B cell (primary cell): ENCODE measurements at regions not wholly inside any gene's neighbourhood (a gene's known extent, or its start where the extent isn't known, plus 50 kb on each side); places are given as distances from the start of the nearest gene placed in this dataset.

Experiments
- CTCF ChIP-seq: fragments of 200-600 bp; IDR thresholded peaks from one replicate; pipeline ENCODE4 v1.8.0; 2022; ENCODE audit warnings: antibody characterized with exemption, mild to moderate bottlenecking
- EZH2 ChIP-seq: IDR thresholded peaks from 2 replicates; pipeline ENCODE4 v1.6.1; 2012; ENCODE audit warnings: borderline replicate concordance, low read depth, mild to moderate bottlenecking, moderate library complexity, low read length; ENCODE audit not compliant: insufficient read depth, poor library complexity, severe bottlenecking

DNA sequence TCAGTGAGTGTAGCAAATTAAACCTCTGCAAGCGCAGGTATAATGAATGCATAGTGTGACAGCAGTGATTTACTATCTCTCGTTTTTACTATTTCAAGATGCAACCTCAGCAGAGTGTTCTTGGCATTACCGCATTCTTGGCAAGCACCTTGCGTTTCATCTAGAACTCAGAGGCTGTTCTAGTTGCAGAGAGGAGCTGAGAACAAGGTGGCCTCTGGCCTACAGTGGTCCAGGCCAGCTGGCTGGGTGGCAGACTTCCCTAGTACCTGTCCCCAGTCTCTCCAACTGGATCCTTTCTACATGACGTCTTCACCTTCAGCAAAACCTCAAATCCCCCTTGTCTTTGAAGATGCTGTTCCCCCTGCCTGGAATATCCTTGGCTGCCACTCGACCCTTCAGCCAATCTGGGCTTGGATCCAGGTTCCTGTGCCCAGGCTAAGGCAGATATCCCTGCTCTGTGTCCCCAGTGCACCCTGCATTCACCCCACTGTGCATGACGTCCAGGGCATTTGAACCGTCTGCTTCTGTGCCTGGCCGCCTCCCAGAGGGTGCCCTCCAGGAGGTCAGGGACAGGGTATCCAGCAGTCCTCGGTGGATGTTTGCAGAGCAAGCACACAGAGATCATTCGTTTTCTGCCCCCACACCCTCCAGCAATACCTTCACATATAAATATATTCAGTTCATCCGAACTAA, 120.4 kb upstream of the CPEB4 start:
- no peak for TF ChIP-seq CTCF
- no peak for TF ChIP-seq EZH2
